ENCODE measurements at regions not wholly inside any gene's neighbourhood (a gene's known extent, or its start where the extent isn't known, plus 50 kb on each side); places are given as distances from the start of the nearest gene placed in this dataset.

DNA sequence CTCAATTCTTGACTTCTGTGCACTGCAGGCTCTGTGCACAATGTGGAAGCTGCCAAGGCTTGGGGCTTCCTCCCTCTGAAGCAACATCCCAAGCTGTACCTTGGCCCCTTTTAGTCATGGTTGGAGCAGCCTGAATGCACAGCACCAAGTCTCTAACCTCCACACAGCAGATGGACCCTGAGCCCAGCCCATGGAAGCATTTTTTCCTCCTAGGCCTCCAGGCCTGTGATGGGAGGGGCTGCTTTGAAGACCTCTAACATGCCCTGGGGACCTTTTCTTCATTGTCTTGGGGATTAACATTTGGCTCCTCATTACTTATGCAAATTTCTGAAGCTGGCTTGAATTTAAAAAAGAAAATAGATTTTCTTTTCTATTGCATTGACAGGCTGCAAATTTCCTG lies 385.8 kb downstream of the LRRC70 start:
- TF ChIP-seq USF2 (IDR thresholded peaks at IDR 0.05; ENCODE audit: low read length): no peak
- TF ChIP-seq YY1 (IDR thresholded peaks at IDR 0.05; ENCODE audit: low read depth, low read length): no peak
- TF ChIP-seq, protein P1, sequence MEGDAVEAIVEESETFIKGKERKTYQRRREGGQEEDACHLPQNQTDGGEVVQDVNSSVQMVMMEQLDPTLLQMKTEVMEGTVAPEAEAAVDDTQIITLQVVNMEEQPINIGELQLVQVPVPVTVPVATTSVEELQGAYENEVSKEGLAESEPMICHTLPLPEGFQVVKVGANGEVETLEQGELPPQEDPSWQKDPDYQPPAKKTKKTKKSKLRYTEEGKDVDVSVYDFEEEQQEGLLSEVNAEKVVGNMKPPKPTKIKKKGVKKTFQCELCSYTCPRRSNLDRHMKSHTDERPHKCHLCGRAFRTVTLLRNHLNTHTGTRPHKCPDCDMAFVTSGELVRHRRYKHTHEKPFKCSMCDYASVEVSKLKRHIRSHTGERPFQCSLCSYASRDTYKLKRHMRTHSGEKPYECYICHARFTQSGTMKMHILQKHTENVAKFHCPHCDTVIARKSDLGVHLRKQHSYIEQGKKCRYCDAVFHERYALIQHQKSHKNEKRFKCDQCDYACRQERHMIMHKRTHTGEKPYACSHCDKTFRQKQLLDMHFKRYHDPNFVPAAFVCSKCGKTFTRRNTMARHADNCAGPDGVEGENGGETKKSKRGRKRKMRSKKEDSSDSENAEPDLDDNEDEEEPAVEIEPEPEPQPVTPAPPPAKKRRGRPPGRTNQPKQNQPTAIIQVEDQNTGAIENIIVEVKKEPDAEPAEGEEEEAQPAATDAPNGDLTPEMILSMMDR (IDR thresholded peaks at IDR 0.05; ENCODE audit: control extremely low read depth in 1 of 3, insufficient read depth in 1 of 3, low read depth in 1 of 3, low read length in 3 of 3): no peak
- no peak for TF ChIP-seq GTF2F1 (IDR thresholded peaks at IDR 0.05; ENCODE audit: borderline replicate concordance, low read depth, low read length)
- no peak for TF ChIP-seq POU5F1 (IDR thresholded peaks at IDR 0.05; ENCODE audit: low read depth, low read length)
- TF ChIP-seq EZH2 (IDR thresholded peaks at IDR 0.05; ENCODE audit: low read depth, low read length, severe bottlenecking): no peak
- TF ChIP-seq SRF (IDR thresholded peaks at IDR 0.05; ENCODE audit: low read depth, low read length): no peak
- no peak for TF ChIP-seq POLR2A (IDR thresholded peaks at IDR 0.05; ENCODE audit: control extremely low read depth in 1 of 2, low read depth in 2 of 2, low read length in 2 of 2)
- TF ChIP-seq POLR2AphosphoS5 (IDR thresholded peaks at IDR 0.05; ENCODE audit: low read depth, low read length): no peak
- no peak for TF ChIP-seq TCF12 (IDR thresholded peaks at IDR 0.05; ENCODE audit: low read depth, low read length)
- TF ChIP-seq SIN3A (conservative IDR thresholded peaks at IDR 0.05 in 1 of 2, IDR thresholded peaks at IDR 0.05 in 1 of 2; ENCODE audit: low read depth in 1 of 2, low read length in 2 of 2): no peak
- TF ChIP-seq SUZ12 (IDR thresholded peaks at IDR 0.05; ENCODE audit: low read length): no peak
- TF ChIP-seq ZNF274 (IDR thresholded peaks at IDR 0.05; ENCODE audit: borderline replicate concordance, extremely low read depth, low read length): no peak
- TF ChIP-seq ASH2L (IDR thresholded peaks at IDR 0.05; ENCODE audit: low read length): no peak

Measured in H1 (cell line).